Endodermal cell (in vitro differentiated cells): ENCODE measurements at regions not wholly inside any gene's neighbourhood (a gene's known extent, or its start where the extent isn't known, plus 50 kb on each side); places are given as distances from the start of the nearest gene placed in this dataset.

ENCODE experiments used
- DNase-seq: peaks from one replicate; pipeline ENCODE4 v3.0.0-alpha.2; 2017
- H3K27ac ChIP-seq: 2 replicates; pipeline ENCODE4 v1.5.1; 2013; ENCODE audit warnings: mild to moderate bottlenecking, low read depth, low read length, moderate library complexity
- H3K27me3 ChIP-seq: 2 replicates; pipeline ENCODE4 v1.6.1; 2013; ENCODE audit warnings: mild to moderate bottlenecking, low read length, moderate library complexity; ENCODE audit not compliant: insufficient read depth, control insufficient read depth, poor library complexity, severe bottlenecking
- H3K36me3 ChIP-seq: 2 replicates; pipeline ENCODE4 v1.7.0; 2013; ENCODE audit warnings: mild to moderate bottlenecking, low read length, moderate library complexity; ENCODE audit not compliant: control insufficient read depth, insufficient read depth
- H3K4me1 ChIP-seq: one replicate; pipeline ENCODE4 v1.7.0; 2013; ENCODE audit warnings: low read length; ENCODE audit not compliant: control insufficient read depth, insufficient read depth
- H3K4me3 ChIP-seq: 2 replicates; pipeline ENCODE4 v1.5.1; 2013; ENCODE audit warnings: mild to moderate bottlenecking, low read length, moderate library complexity
- H3K9ac ChIP-seq: 2 replicates; pipeline ENCODE4 v1.6.1; 2013; ENCODE audit warnings: mild to moderate bottlenecking, low read length, moderate library complexity; ENCODE audit not compliant: poor library complexity, severe bottlenecking; ENCODE audit errors: extremely low read depth
- H3K9me3 ChIP-seq: 2 replicates; pipeline ENCODE4 v1.6.1; 2013; ENCODE audit warnings: mild to moderate bottlenecking, low read length, moderate library complexity; ENCODE audit not compliant: control insufficient read depth
- H3K27ac Mint-ChIP-seq: 2 replicates; pipeline ENCODE4 v1.8.0; 2020; ENCODE audit warnings: mixed read lengths
- H3K27me3 Mint-ChIP-seq: 2 replicates; pipeline ENCODE4 v1.8.0; 2021; ENCODE audit warnings: mild to moderate bottlenecking, mixed read lengths; ENCODE audit not compliant: insufficient read depth
- H3K36me3 Mint-ChIP-seq: 2 replicates; pipeline ENCODE4 v1.8.0; 2020; ENCODE audit warnings: low read depth, mixed read lengths
- H3K4me1 Mint-ChIP-seq: 2 replicates; pipeline ENCODE4 v1.8.0; 2020; ENCODE audit warnings: mixed read lengths
- H3K4me3 Mint-ChIP-seq: 2 replicates; pipeline ENCODE4 v1.8.0; 2020; ENCODE audit warnings: mild to moderate bottlenecking, moderate library complexity, mixed read lengths
- H3K9me3 Mint-ChIP-seq: 2 replicates; pipeline ENCODE4 v1.8.0; 2020; ENCODE audit warnings: mild to moderate bottlenecking, mixed read lengths
- WGBS, 2 experiments: methylation state at CpG; one replicate each; pipeline versions ENCODE4 v1.1.5 to v1.1.7; 2013; ENCODE audit warnings: missing lambda C conversion rate in 2 of 2, mixed read lengths in 1 of 2; ENCODE audit not compliant: insufficient coverage in 1 of 2, insufficient read length in 1 of 2; 5-methylcytosine and 5-hydroxymethylcytosine counted together
- TF ChIP-seq, protein P1 (sequence below): fragments of 200-600 bp; sonication (generic); conservative IDR thresholded peaks from 2 replicates; pipeline ENCODE4 v1.5.0; 2021; ENCODE audit warnings: antibody characterized with exemption, mild to moderate bottlenecking

DNA sequence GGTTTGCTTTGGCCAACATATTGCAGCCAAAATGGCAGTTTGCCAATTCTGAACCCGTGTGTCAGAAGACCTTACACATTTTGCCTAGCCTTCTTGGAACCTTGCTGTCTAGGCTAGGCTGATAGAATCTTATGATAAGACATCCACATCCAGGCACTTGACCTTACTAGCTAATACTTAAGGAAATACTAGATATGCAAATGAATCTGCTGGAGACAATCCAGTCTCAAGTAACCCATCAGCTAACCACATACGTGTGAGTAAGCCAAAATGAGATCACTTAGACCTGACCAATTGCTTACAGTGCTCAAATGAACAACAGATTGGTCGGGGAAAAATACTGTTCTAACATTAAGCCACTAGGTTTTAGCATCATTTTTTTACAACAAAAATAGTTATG lies 1504.6 kb upstream of the CDH9 start:
- Mint-ChIP-seq H3K36me3 (no peaks in the 10 kb centered on the region), H3K27me3 (no peaks in the 10 kb centered on the region), H3K27ac (no peak overlapping the region), H3K9me3 (no peaks in the 10 kb centered on the region), H3K4me3 (no peak overlapping the region), H3K4me1 (no peaks in the 10 kb centered on the region)
- WGBS, 2 experiments = 91 to 100% methylated on average over 2 to 3 of the region's 3 CpGs
- Histone ChIP-seq H3K4me3 (no peak overlapping the region), H3K9me3 (no peaks in the 10 kb centered on the region), H3K27ac (no peak overlapping the region), H3K36me3 (no peaks in the 10 kb centered on the region), H3K4me1 (no peaks in the 10 kb centered on the region), H3K27me3 (no peaks in the 10 kb centered on the region), H3K9ac (no peak overlapping the region)
- no peak for DNase-seq
- TF ChIP-seq, protein P1, sequence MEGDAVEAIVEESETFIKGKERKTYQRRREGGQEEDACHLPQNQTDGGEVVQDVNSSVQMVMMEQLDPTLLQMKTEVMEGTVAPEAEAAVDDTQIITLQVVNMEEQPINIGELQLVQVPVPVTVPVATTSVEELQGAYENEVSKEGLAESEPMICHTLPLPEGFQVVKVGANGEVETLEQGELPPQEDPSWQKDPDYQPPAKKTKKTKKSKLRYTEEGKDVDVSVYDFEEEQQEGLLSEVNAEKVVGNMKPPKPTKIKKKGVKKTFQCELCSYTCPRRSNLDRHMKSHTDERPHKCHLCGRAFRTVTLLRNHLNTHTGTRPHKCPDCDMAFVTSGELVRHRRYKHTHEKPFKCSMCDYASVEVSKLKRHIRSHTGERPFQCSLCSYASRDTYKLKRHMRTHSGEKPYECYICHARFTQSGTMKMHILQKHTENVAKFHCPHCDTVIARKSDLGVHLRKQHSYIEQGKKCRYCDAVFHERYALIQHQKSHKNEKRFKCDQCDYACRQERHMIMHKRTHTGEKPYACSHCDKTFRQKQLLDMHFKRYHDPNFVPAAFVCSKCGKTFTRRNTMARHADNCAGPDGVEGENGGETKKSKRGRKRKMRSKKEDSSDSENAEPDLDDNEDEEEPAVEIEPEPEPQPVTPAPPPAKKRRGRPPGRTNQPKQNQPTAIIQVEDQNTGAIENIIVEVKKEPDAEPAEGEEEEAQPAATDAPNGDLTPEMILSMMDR = no peak

DNA sequence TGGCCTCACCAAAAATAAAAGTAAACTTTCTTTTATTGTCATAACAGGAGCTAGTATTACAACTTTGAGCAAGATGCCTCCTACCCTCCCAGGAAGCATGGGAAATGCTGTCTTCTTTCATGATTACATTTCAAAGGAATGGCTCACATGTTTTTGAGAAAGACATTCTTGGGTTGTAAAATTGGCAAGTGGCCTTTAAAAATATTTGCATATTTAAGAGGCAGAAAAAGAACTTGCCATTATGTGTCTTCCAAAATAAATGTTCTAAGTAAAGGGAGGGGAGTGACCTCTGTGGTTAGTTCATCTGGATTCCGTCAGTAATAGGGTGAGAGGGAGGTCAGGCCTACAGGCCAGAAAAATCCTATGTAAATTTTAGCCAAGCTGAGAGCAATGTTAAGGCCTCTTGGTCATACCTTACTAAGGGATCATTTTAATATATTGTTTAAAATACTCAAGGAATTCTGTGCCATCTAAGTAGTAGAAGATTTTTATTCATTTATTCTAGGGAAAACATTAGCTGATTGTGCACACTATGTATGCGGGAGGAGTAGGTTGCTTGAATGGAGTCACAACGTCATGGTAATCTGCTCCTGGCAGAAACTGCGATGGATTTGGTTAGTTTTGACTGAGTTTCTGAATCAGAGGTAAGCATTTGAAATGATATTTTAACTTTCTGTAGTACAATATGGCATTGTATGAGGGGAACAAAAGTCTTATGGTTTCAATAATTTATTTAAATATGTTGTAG lies 1485.7 kb upstream of the CDH9 start:
- Mint-ChIP-seq H3K36me3 (no peaks in the 10 kb centered on the region), H3K4me3 (no peak overlapping the region), H3K9me3 (peaks cover 22% of the 10 kb centered on the region), H3K4me1 (no peaks in the 10 kb centered on the region), H3K27ac (no peak overlapping the region), H3K27me3 (no peaks in the 10 kb centered on the region)
- no peak overlapping the region for H3K27ac ChIP-seq
- no peak overlapping the region for H3K9ac ChIP-seq
- no peak overlapping the region for H3K4me3 ChIP-seq
- 88 to 100% methylated on average over 1 to 4 of the region's 4 CpGs for WGBS, 2 experiments
- H3K9me3 ChIP-seq = peaks cover 17% of the 10 kb centered on the region
- H3K27me3 ChIP-seq = no peaks in the 10 kb centered on the region
- TF ChIP-seq, protein P1 = no peak
- H3K36me3 ChIP-seq = no peaks in the 10 kb centered on the region
- H3K4me1 ChIP-seq = no peaks in the 10 kb centered on the region
- no peak for DNase-seq

DNA sequence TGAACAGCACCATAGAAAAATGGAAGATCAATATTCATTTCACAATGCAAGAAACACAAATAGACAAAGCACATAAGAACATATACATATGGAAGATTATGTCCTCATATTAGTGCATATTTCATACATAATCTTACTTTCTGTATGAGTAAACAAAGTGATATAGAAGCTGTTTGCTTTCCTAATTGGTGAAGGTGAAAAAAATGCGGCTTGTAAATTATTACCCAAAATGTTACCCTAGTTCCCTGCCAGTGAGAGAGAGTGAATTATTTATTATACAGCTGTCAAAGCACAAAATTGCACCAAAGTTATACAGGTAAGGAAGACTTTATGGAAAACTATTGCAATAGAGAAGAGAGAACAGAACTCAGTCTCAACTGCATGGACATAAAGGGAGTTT lies 1485.0 kb upstream of the CDH9 start:
- H3K27me3 Mint-ChIP-seq = no peaks in the 10 kb centered on the region
- no peaks in the 10 kb centered on the region for H3K36me3 Mint-ChIP-seq
- TF ChIP-seq, protein P1 = no peak
- H3K4me1 Mint-ChIP-seq = no peaks in the 10 kb centered on the region
- Histone ChIP-seq H3K9ac (no peak overlapping the region), H3K27ac (no peak overlapping the region), H3K27me3 (no peaks in the 10 kb centered on the region), H3K4me1 (no peaks in the 10 kb centered on the region), H3K4me3 (no peak overlapping the region), H3K9me3 (peaks cover 17% of the 10 kb centered on the region), H3K36me3 (no peaks in the 10 kb centered on the region)
- DNase-seq = no peak
- no peak overlapping the region for H3K4me3 Mint-ChIP-seq
- H3K27ac Mint-ChIP-seq = no peak overlapping the region
- H3K9me3 Mint-ChIP-seq = peaks cover 22% of the 10 kb centered on the region
- 100% methylated on average over 1 of the region's 1 CpG; no CpG with 5 or more reads in 1 of the 2 experiments for WGBS, 2 experiments
